Astrocyte (in vitro differentiated cells and primary cell): ENCODE measurements at regions not wholly inside any gene's neighbourhood (a gene's known extent, or its start where the extent isn't known, plus 50 kb on each side); places are given as distances from the start of the nearest gene placed in this dataset.

ENCODE experiments used
- EZH2 ChIP-seq: IDR thresholded peaks from 2 replicates; pipeline ENCODE4 v1.6.1; 2012; ENCODE audit warnings: mild to moderate bottlenecking, low read length, inconsistent platforms; ENCODE audit not compliant: insufficient read depth
- TF ChIP-seq, protein P1 (sequence below): IDR thresholded peaks from 2 replicates; pipeline ENCODE4 v1.5.1; 2011; ENCODE audit warnings: low read depth, mild to moderate bottlenecking, inconsistent platforms, low read length, moderate library complexity; ENCODE audit not compliant: insufficient read depth

DNA sequence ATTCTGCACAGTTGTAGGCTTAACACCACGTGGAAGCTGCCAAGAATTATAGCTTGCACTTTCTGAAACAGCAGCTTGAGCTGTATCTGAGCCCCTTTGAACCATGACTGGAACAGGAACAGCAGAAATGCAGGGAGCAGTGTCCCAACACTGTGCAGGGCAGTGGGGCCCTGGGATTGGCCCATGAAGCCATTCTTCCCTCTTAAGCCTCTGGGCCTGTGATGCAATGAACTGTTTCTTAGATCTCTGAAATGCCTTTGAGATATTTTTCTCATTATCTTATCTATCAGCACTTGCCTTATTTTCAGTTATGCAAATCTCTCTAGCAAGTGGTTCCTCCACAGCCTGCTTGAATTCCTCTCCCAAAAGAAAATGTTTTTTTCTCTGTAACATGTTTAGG, 87.0 kb upstream of the MTAP start:
- TF ChIP-seq, protein P1, sequence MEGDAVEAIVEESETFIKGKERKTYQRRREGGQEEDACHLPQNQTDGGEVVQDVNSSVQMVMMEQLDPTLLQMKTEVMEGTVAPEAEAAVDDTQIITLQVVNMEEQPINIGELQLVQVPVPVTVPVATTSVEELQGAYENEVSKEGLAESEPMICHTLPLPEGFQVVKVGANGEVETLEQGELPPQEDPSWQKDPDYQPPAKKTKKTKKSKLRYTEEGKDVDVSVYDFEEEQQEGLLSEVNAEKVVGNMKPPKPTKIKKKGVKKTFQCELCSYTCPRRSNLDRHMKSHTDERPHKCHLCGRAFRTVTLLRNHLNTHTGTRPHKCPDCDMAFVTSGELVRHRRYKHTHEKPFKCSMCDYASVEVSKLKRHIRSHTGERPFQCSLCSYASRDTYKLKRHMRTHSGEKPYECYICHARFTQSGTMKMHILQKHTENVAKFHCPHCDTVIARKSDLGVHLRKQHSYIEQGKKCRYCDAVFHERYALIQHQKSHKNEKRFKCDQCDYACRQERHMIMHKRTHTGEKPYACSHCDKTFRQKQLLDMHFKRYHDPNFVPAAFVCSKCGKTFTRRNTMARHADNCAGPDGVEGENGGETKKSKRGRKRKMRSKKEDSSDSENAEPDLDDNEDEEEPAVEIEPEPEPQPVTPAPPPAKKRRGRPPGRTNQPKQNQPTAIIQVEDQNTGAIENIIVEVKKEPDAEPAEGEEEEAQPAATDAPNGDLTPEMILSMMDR: no peak
- no peak for TF ChIP-seq EZH2
